Brain microvascular endothelial cell (primary cell): ENCODE measurements at regions not wholly inside any gene's neighbourhood (a gene's known extent, or its start where the extent isn't known, plus 50 kb on each side); places are given as distances from the start of the nearest gene placed in this dataset.

Experiments used
- DNase-seq: peaks from one replicate; pipeline ENCODE4 v3.0.0-alpha.2; 2020
- H3K27ac ChIP-seq: fragments of 250-450 bp; sonication (Bioruptor Pico); 2 replicates; pipeline ENCODE4 v1.5.1; 2020; ENCODE audit warnings: mild to moderate bottlenecking, moderate library complexity
- H3K27me3 ChIP-seq: fragments of 250-450 bp; sonication (Bioruptor Pico); replicated peaks from 2 replicates; pipeline ENCODE4 v1.5.1; 2020; ENCODE audit warnings: mild to moderate bottlenecking
- H3K36me3 ChIP-seq: fragments of 250-450 bp; sonication (Bioruptor Pico); replicated peaks from 2 replicates; pipeline ENCODE4 v1.5.1; 2020; ENCODE audit warnings: mild to moderate bottlenecking
- H3K4me3 ChIP-seq: 2 replicates; pipeline ENCODE4 v1.5.1; 2011; ENCODE audit warnings: low read depth, mild to moderate bottlenecking, control low read depth, low read length, moderate library complexity
- CTCF ChIP-seq: IDR thresholded peaks from 2 replicates; pipeline ENCODE4 v1.5.1; 2011; ENCODE audit warnings: low read depth, mild to moderate bottlenecking, moderate library complexity, low read length, control low read depth, inconsistent platforms; ENCODE audit errors: missing control alignments
- in situ Hi-C: cut with HindIII; loops from 2 replicates; pipeline ENCODE4 v1.10.0; 2017; ENCODE audit warnings: low sequenced_read_pairs, low pct_ligation_motif_present

- H3K36me3 ChIP-seq, result no peaks in the 10 kb centered on the region
- no peak overlapping the region for H3K4me3 ChIP-seq
- no peaks in the 10 kb centered on the region for H3K27me3 ChIP-seq
- no peak overlapping the region for H3K27ac ChIP-seq
- TF ChIP-seq CTCF, result no peak
- in situ Hi-C loops, result no loop called here
- no peak for DNase-seq
Observed at GRCh38 chr6:8658416-8658815, 223.1 kb upstream of the SLC35B3 start.

- in situ Hi-C loops, result no loop called here
Observed at GRCh38 chr6:8657522-8657921, 222.2 kb upstream of the SLC35B3 start.

GRCh38 chr6:8655670-8656454, 220.5 kb upstream of the SLC35B3 start:
- in situ Hi-C loops, result no loop called here
- Histone ChIP-seq H3K36me3 (no peaks in the 10 kb centered on the region), H3K27me3 (no peaks in the 10 kb centered on the region), H3K27ac (no peak overlapping the region), H3K4me3 (no peak overlapping the region)
- TF ChIP-seq CTCF, result no peak
- DNase-seq, result no peak

More at GRCh38 chr6:8657522-8657921, 222.2 kb upstream of the SLC35B3 start:
- no peaks in the 10 kb centered on the region for H3K27me3 ChIP-seq
- H3K36me3 ChIP-seq, result no peaks in the 10 kb centered on the region
- no peak for DNase-seq
- no peak overlapping the region for H3K27ac ChIP-seq
- no peak for TF ChIP-seq CTCF
- no peak overlapping the region for H3K4me3 ChIP-seq

GRCh38 chr6:8652710-8653109, 217.4 kb upstream of the SLC35B3 start:
- no peak for DNase-seq
- no peak overlapping the region for H3K4me3 ChIP-seq
- no peaks in the 10 kb centered on the region for H3K27me3 ChIP-seq
- no peaks in the 10 kb centered on the region for H3K36me3 ChIP-seq
- in situ Hi-C loops, result no loop called here
- no peak for TF ChIP-seq CTCF
- no peak overlapping the region for H3K27ac ChIP-seq

- Histone ChIP-seq H3K27me3 (no peaks in the 10 kb centered on the region), H3K36me3 (no peaks in the 10 kb centered on the region), H3K4me3 (no peak overlapping the region), H3K27ac (no peak overlapping the region)
- DNase-seq, result no peak
- in situ Hi-C loops, result no loop called here
- no peak for TF ChIP-seq CTCF
Observed at GRCh38 chr6:8651998-8652397, 216.7 kb upstream of the SLC35B3 start.

GRCh38 chr6:8645212-8645611, 209.9 kb upstream of the SLC35B3 start:
- in situ Hi-C loops, result no loop called here
- no peak for DNase-seq
- H3K27ac ChIP-seq, result no peak overlapping the region
- H3K4me3 ChIP-seq, result no peak overlapping the region
- TF ChIP-seq CTCF, result no peak
- no peaks in the 10 kb centered on the region for H3K27me3 ChIP-seq
- H3K36me3 ChIP-seq, result no peaks in the 10 kb centered on the region
